Heart left ventricle (tissue), 13 donors: ENCODE measurements at regions not wholly inside any gene's neighbourhood (a gene's known extent, or its start where the extent isn't known, plus 50 kb on each side); places are given as distances from the start of the nearest gene placed in this dataset.
"Not testable (repeated sequence)": the region's sequence is repeated elsewhere in the genome, so short reads cannot be mapped to it uniquely, and the experiment has no call there.

Source experiments
- CTCF ChIP-seq, 12 donors: fragments of 200-600 bp; sonication (generic) in 4 of 12; IDR thresholded peaks; one replicate each; pipeline versions ENCODE4 v1.5.0 to v1.8.0; 2018 to 2022; ENCODE audit warnings: antibody characterized with exemption in 12 of 12, mild to moderate bottlenecking in 5 of 12
- POLR2A ChIP-seq, 2 donors: fragments of 450-650 bp; IDR thresholded peaks; one replicate each; pipeline ENCODE4 v1.6.1; 2017; ENCODE audit warnings: antibody characterized with exemption in 2 of 2, mild to moderate bottlenecking in 2 of 2, moderate library complexity in 2 of 2
- donor health status: ischemic (EF 13 %, LVEDD 7.1; RV severe dilation, severe dysfunction).
- donor health status: DM: no; HTN: yes; CAD: no.
- donor health status: DM: no; HTN: no; CAD: no.
- donor health status: ischemic (EF 25% LVEDD 6.9; RV normal size, moderate dysfunction).
- donor health status: ischemic (EF 25% LVEDD 5.7; RV mildly dilated, moderate dysfunction).
- donor health status: ischemic (EF 35%, LVEDD 5.7; RV mildly dilated, moderate dysfunction).
- donor health status: nonischemic (EF 11% LVEDD 7.7; RV severe dilation, severe dysfunction).
- donor health status: DM: yes; HTN: yes; CAD: no.
- donor health status: PGD.
- donor health status: ischemic (EF 29% LVEDD 5.4; RV normal size, mild dysfunction).
- donor health status: nonischemic (EF 23%, LVEDD 6.1; RV moderate dilation, normal function).

GRCh38 chr1:213711833-213712490, 275.8 kb upstream of the PROX1 start:
- not testable (repeated sequence) for TF ChIP-seq CTCF, POLR2A (IDR thresholded peaks at IDR 0.05)
